Tibial artery (tissue), 4 donors: ENCODE measurements at regions not wholly inside any gene's neighbourhood (a gene's known extent, or its start where the extent isn't known, plus 50 kb on each side); places are given as distances from the start of the nearest gene placed in this dataset.
"Not testable (repeated sequence)": the region's sequence is repeated elsewhere in the genome, so short reads cannot be mapped to it uniquely, and the experiment has no call there.

Experiments used
- DNase-seq, 2 donors: peaks; one replicate each; pipeline ENCODE4 v3.0.0-alpha.2; 2019
- H3K27ac ChIP-seq, 2 donors: fragments of 200-600 bp; sonication (generic) in 1 of 2; 1 replicate in 1 of 2; 2 replicates in 1 of 2; pipeline ENCODE4 v1.5.1; 2018 to 2019; ENCODE audit warnings: mild to moderate bottlenecking in 1 of 2
- H3K27me3 ChIP-seq, 2 donors: fragments of 200-600 bp; sonication (generic) in 1 of 2; one replicate each; pipeline versions ENCODE4 v1.5.1 to v1.6.0; 2016 to 2019
- H3K36me3 ChIP-seq, 3 donors: fragments of 200-600 bp; sonication (generic) in 2 of 3; one replicate each; pipeline ENCODE4 v1.5.1; 2016 to 2019; ENCODE audit warnings: mild to moderate bottlenecking in 2 of 3
- H3K4me1 ChIP-seq, 4 donors: fragments of 200-600 bp; sonication (generic) in 2 of 4; 1 replicate in 3 of 4; 2 replicates in 1 of 4; pipeline ENCODE4 v1.5.1; 2016 to 2019
- H3K4me3 ChIP-seq, 2 donors: fragments of 200-600 bp; sonication (generic) in 1 of 2; 1 replicate in 1 of 2; 2 replicates in 1 of 2; pipeline ENCODE4 v1.5.1; 2018 to 2019; ENCODE audit warnings: mild to moderate bottlenecking in 2 of 2
- H3K9me3 ChIP-seq, 3 donors: fragments of 200-600 bp; sonication (generic) in 1 of 3; one replicate each; pipeline ENCODE4 v1.5.1; 2016 to 2019
- intact Hi-C: fragments of 100-400 bp; cut with DNase I; formaldehyde crosslinking; loops from one replicate; pipeline ENCODE4 v1.15.0; 2023; ENCODE audit warnings: low total_unique reads

- H3K4me1 ChIP-seq, H3K4me3 ChIP-seq, H3K27ac ChIP-seq, H3K36me3 ChIP-seq, H3K9me3 ChIP-seq, H3K27me3 ChIP-seq, intact Hi-C loops, DNase-seq: not testable (repeated sequence)
Measured at GRCh38 chr7:150035769-150036168, 162.0 kb downstream of the ATP6V0E2 start.

DNA sequence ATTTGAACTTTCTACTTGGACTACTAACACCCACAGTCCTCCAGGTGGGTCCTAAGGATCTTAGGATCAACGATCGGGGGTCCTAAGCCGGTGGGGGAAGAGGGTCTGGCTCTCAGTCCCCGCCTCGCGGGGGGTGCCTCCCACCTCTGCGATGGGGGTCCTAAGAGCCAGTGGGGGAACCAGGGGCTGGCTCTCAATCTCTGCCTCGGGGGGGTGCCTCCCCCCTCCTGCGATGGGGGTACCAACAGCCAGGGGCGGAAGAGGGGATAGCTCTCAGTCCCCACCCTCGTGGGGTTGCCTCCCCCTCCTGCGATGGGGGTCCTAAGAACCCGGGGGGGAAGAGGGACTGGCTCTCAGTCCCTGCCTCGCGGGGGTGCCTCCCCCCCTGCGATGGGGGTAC lies 165.3 kb downstream of the ATP6V0E2 start:
- intact Hi-C loops, H3K27ac ChIP-seq: not testable (repeated sequence)

DNA sequence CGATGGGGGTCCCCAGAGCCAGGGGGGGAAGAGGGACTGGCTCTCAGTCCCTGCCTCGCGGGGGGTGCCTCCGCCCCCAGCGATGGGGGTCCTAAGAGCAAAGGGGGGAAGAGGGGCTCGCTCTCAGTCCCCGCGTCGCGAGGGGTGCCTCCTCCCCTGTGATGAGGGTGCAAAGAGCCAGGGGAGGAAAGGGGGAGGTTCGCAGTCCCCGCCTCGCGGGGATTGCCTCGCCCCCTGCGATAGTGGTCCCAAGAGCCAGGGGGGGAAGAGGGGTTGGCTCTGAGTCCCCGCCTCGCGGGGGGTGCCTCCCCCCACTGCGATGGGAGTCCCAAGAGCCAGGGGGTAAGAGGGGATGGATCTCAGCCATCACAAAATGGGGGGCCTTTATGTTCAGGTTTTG lies 168.5 kb downstream of the ATP6V0E2 start:
- H3K4me1 ChIP-seq, DNase-seq, H3K27me3 ChIP-seq, H3K27ac ChIP-seq, H3K9me3 ChIP-seq, H3K4me3 ChIP-seq, intact Hi-C loops, H3K36me3 ChIP-seq: not testable (repeated sequence)

More for the DNA sequence above, 165.3 kb downstream of the ATP6V0E2 start:
- H3K9me3 ChIP-seq, H3K4me3 ChIP-seq, H3K4me1 ChIP-seq, H3K27me3 ChIP-seq, DNase-seq, H3K36me3 ChIP-seq: not testable (repeated sequence)

DNA sequence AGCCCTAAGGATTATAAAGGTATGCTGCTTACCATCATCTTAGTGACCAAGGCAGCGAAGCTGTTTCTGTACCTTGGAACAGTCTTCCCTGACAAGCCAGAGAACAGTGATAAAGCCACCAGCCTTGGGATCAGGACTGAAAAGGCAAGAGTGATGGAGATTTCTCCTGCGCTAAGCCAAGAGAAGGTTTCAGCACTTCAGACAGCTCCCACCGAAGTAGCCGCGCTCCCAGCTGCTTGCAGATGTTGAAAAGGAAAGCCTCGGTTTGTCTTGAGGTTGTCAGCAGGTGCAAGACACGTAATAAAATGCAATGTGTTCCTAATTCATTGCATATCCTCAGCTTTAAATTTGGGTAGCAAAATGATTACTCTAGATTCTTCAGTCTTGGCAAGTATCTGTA lies 171.0 kb downstream of the ATP6V0E2 start:
- DNase-seq, H3K4me3 ChIP-seq, intact Hi-C loops: not testable (repeated sequence)

GRCh38 chr7:150045596-150045995 lies 171.8 kb downstream of the ATP6V0E2 start:
- H3K27me3 ChIP-seq, result peaks cover 0 to 23% of the 10 kb centered on the region in 2 donors
- H3K9me3 ChIP-seq, intact Hi-C loops, H3K36me3 ChIP-seq, DNase-seq, H3K4me3 ChIP-seq, H3K27ac ChIP-seq: not testable (repeated sequence)
- H3K4me1 ChIP-seq, result peaks cover 0 to 19% (median 12%) of the 10 kb centered on the region in 4 donors

More for the DNA sequence above, 171.0 kb downstream of the ATP6V0E2 start:
- H3K36me3 ChIP-seq, H3K27ac ChIP-seq, H3K9me3 ChIP-seq: not testable (repeated sequence)
- peaks cover 0 to 23% of the 10 kb centered on the region in 2 donors for H3K27me3 ChIP-seq
- peaks cover 0 to 19% (median 12%) of the 10 kb centered on the region in 4 donors for H3K4me1 ChIP-seq

DNA sequence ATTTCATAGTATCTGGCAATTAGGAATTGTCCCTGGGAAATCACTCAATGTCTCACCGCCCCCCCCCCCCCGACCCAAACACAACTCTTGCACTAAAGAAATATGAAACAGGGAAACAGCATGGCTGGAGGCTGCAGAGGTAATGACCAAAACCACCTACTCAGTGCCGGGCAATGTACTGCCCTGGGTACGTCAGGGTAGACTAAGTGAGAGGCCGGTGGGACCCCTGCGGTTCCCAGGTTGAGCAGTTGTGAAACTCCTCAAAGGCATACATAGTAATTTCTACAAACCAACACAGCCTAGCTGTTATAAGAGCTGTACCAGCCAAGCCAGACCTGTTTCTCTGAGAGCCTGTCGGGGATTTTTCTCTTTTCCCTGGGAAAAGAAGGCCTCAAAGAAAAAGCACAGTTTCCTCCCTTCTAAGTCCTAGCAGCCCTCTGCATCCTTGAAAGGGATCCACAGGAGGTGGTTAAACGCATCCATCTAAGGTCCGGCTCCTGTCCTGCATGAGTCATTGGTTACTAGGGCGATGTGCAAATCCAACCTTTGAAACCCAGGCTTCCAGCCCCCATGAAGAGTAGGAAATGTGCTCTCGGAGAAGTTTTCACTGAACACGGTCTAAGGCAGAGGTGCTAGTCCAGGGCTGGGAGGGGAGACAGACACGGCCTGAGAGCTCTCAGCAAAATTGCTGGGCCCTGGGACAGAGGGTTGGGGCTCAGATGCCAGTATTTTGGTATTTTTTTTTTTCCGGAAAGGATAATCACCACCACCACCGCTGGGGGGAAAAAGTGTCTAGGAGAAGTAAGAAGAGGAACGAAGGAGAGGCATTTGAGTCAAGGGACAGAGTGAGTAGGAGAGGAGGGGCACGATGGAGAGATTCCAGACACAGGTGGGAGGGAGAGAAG lies 172.8 kb downstream of the ATP6V0E2 start:
- H3K36me3 ChIP-seq, H3K9me3 ChIP-seq, DNase-seq, H3K27ac ChIP-seq, intact Hi-C loops, H3K4me3 ChIP-seq: not testable (repeated sequence)
- H3K27me3 ChIP-seq, result peaks cover 0 to 23% of the 10 kb centered on the region in 2 donors
- peaks cover 0 to 19% (median 12%) of the 10 kb centered on the region in 4 donors for H3K4me1 ChIP-seq

DNA sequence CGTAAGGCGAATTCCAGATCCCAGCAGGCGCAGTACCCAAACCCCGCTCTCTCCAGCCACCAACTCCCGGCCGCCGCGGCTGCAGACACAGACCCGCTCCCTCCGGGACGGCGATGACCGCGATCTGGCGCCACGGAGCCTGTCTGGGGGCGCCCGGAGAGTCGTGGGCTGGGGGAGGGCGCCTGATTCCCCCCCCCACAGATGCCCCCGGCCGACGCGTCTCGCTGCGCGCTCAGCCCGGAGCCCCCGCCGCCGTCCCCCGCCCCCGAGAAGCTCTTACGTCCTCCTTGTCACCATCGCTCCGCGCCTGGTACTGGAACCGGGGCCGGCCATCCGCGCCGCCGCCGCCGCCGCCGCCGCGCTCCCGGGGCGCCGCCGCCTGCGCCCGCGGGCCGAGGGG lies 173.6 kb downstream of the ATP6V0E2 start:
- H3K27ac ChIP-seq, DNase-seq, H3K36me3 ChIP-seq, H3K9me3 ChIP-seq, intact Hi-C loops: not testable (repeated sequence)
- peak overlapping the region in 1 of 2 donors; percentile 43 for H3K4me3 ChIP-seq
- H3K4me1 ChIP-seq, result peaks cover 0 to 19% (median 12%) of the 10 kb centered on the region in 4 donors
- H3K27me3 ChIP-seq, result peaks cover 0 to 23% of the 10 kb centered on the region in 2 donors

- H3K36me3 ChIP-seq, DNase-seq, H3K27ac ChIP-seq, H3K9me3 ChIP-seq, intact Hi-C loops: not testable (repeated sequence)
- peaks cover 0 to 23% of the 10 kb centered on the region in 2 donors for H3K27me3 ChIP-seq
- peaks cover 0 to 19% (median 12%) of the 10 kb centered on the region in 4 donors for H3K4me1 ChIP-seq
- H3K4me3 ChIP-seq, result peak overlapping the region in 1 of 2 donors; percentile 40
Measured at GRCh38 chr7:150047772-150048171, 174.0 kb downstream of the ATP6V0E2 start.

- DNase-seq, intact Hi-C loops: not testable (repeated sequence)
- peak overlapping the region in 1 of 2 donors; percentile 40 for H3K4me3 ChIP-seq
Measured at GRCh38 chr7:150048244-150049011, 174.7 kb downstream of the ATP6V0E2 start.

GRCh38 chr7:150049012-150049655 lies 175.4 kb downstream of the ATP6V0E2 start:
- H3K27ac ChIP-seq, H3K36me3 ChIP-seq, H3K9me3 ChIP-seq, DNase-seq, intact Hi-C loops: not testable (repeated sequence)
- peaks cover 0 to 19% (median 12%) of the 10 kb centered on the region in 4 donors for H3K4me1 ChIP-seq
- H3K27me3 ChIP-seq, result peaks cover 0 to 24% of the 10 kb centered on the region in 2 donors
- H3K4me3 ChIP-seq, result peak overlapping the region in 1 of 2 donors; percentile 40

More at GRCh38 chr7:150048244-150049011, 174.7 kb downstream of the ATP6V0E2 start:
- H3K9me3 ChIP-seq, H3K36me3 ChIP-seq, H3K27ac ChIP-seq: not testable (repeated sequence)
- H3K4me1 ChIP-seq, result peaks cover 0 to 19% (median 12%) of the 10 kb centered on the region in 4 donors
- H3K27me3 ChIP-seq, result peaks cover 0 to 23% of the 10 kb centered on the region in 2 donors

DNA sequence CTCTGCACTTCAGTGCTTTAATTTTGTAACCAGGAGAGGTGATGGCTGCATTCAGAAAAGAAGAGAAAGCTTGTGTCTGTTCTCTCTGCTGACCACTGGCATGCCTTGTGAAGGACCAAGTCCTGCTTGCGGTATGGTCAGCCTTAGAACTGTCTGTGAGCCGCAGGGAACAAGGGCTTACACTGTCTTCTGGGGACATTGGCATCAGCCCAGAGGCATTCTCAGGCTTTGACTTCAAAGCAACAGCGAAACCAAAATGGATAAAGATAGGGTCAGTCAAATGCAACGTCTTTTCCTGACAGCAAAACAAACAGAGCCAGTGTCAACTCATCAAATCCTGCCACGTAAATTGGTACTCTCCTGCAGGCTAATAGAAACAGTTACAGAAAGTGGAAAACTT lies 179.6 kb downstream of the ATP6V0E2 start:
- H3K4me3 ChIP-seq, result not testable (repeated sequence)
- peaks cover 0 to 12% of the 10 kb centered on the region in 2 donors for H3K27me3 ChIP-seq

GRCh38 chr7:150054242-150054641 lies 180.5 kb downstream of the ATP6V0E2 start:
- intact Hi-C loops, H3K36me3 ChIP-seq, H3K4me1 ChIP-seq, H3K27me3 ChIP-seq, H3K4me3 ChIP-seq, H3K27ac ChIP-seq, DNase-seq, H3K9me3 ChIP-seq: not testable (repeated sequence)

More for the DNA sequence above, 179.6 kb downstream of the ATP6V0E2 start:
- DNase-seq, H3K27ac ChIP-seq, H3K36me3 ChIP-seq, H3K4me1 ChIP-seq, H3K9me3 ChIP-seq, intact Hi-C loops: not testable (repeated sequence)
